Liver (tissue), 8 donors: ENCODE measurements at regions not wholly inside any gene's neighbourhood (a gene's known extent, or its start where the extent isn't known, plus 50 kb on each side); places are given as distances from the start of the nearest gene placed in this dataset.

ENCODE experiments used
- DNase-seq: peaks from one replicate; pipeline ENCODE4 v3.0.0-alpha.2; 2017; ENCODE audit warnings: low spot score
- H3K27ac ChIP-seq, 2 donors: one replicate each; pipeline ENCODE4 v1.7.0; 2013; ENCODE audit warnings: inconsistent platforms in 2 of 2, low read length in 2 of 2, control low read depth in 1 of 2, low read depth in 1 of 2, mild to moderate bottlenecking in 1 of 2
- H3K27me3 ChIP-seq, 4 donors: one replicate each; pipeline versions ENCODE4 v1.6.1 to v1.7.0; 2013; ENCODE audit warnings: low read length in 3 of 4, inconsistent platforms in 1 of 4, mild to moderate bottlenecking in 1 of 4, moderate library complexity in 1 of 4; ENCODE audit not compliant: control insufficient read depth in 4 of 4, insufficient read depth in 4 of 4
- H3K36me3 ChIP-seq, 4 donors: one replicate each; pipeline versions ENCODE4 v1.6.1 to v1.7.0; 2013; ENCODE audit warnings: low read length in 3 of 4, mild to moderate bottlenecking in 3 of 4, low read depth in 1 of 4, moderate library complexity in 1 of 4; ENCODE audit not compliant: control insufficient read depth in 4 of 4, insufficient read depth in 3 of 4
- H3K4me1 ChIP-seq, 4 donors: one replicate each; pipeline versions ENCODE4 v1.6.1 to v1.7.0; 2013; ENCODE audit warnings: low read length in 3 of 4, mild to moderate bottlenecking in 3 of 4, moderate library complexity in 1 of 4; ENCODE audit not compliant: control insufficient read depth in 4 of 4, insufficient read depth in 4 of 4
- H3K4me3 ChIP-seq, 3 donors: one replicate each; pipeline versions ENCODE4 v1.6.1 to v1.7.0; 2013; ENCODE audit warnings: low read length in 3 of 3, control low read depth in 1 of 3, low read depth in 1 of 3, mild to moderate bottlenecking in 1 of 3
- H3K9ac ChIP-seq, 2 donors: one replicate each; pipeline ENCODE4 v1.7.0; 2013; ENCODE audit warnings: low read length in 2 of 2, mild to moderate bottlenecking in 2 of 2, moderate library complexity in 2 of 2, control low read depth in 1 of 2, low read depth in 1 of 2
- H3K9me3 ChIP-seq, 4 donors: one replicate each; pipeline versions ENCODE4 v1.6.1 to v1.7.0; 2013; ENCODE audit warnings: low read length in 3 of 4; ENCODE audit not compliant: control insufficient read depth in 4 of 4
- ATF3 ChIP-seq: IDR thresholded peaks from 2 replicates; pipeline ENCODE4 v1.6.1; 2016; ENCODE audit warnings: antibody characterized with exemption
- CTCF ChIP-seq: fragments of 150-350 bp; IDR thresholded peaks from 2 replicates; pipeline ENCODE4 v1.5.1; 2017; ENCODE audit warnings: improper control_type of control experiment, low read depth, low read length; ENCODE audit not compliant: missing input control
- EGR1 ChIP-seq, 2 donors: IDR thresholded peaks; 2 replicates each; pipeline ENCODE4 v1.6.1; 2016 to 2018; ENCODE audit warnings: antibody characterized with exemption in 2 of 2, low read depth in 2 of 2
- FOXA1 ChIP-seq: IDR thresholded peaks from 2 replicates; pipeline ENCODE4 v1.6.1; 2016; ENCODE audit warnings: antibody characterized with exemption
- FOXA2 ChIP-seq: IDR thresholded peaks from 2 replicates; pipeline ENCODE4 v1.6.1; 2016; ENCODE audit warnings: antibody characterized with exemption
- GABPA ChIP-seq, 2 donors: IDR thresholded peaks in 1 of 2; conservative IDR thresholded peaks in 1 of 2; 2 replicates each; pipeline ENCODE4 v1.6.1; 2016; ENCODE audit warnings: antibody characterized with exemption in 2 of 2, mild to moderate bottlenecking in 1 of 2, moderate library complexity in 1 of 2
- HNF4A ChIP-seq, 2 donors: conservative IDR thresholded peaks; 2 replicates each; pipeline ENCODE4 v1.6.1; 2016; ENCODE audit warnings: antibody characterized with exemption in 2 of 2, mild to moderate bottlenecking in 2 of 2
- HNF4G ChIP-seq: IDR thresholded peaks from 2 replicates; pipeline ENCODE4 v1.6.1; 2016; ENCODE audit warnings: antibody characterized with exemption
- JUND ChIP-seq, 2 donors: IDR thresholded peaks; 2 replicates each; pipeline ENCODE4 v1.6.1; 2016; ENCODE audit warnings: antibody characterized with exemption in 2 of 2
- MAX ChIP-seq: IDR thresholded peaks from 2 replicates; pipeline ENCODE4 v1.6.1; 2016; ENCODE audit warnings: antibody characterized with exemption
- NR2F2 ChIP-seq: IDR thresholded peaks from 2 replicates; pipeline ENCODE4 v1.6.1; 2016; ENCODE audit warnings: antibody characterized with exemption
- RAD21 ChIP-seq, 2 donors: IDR thresholded peaks; 2 replicates each; pipeline ENCODE4 v1.6.1; 2016; ENCODE audit warnings: antibody characterized with exemption in 2 of 2, mild to moderate bottlenecking in 2 of 2
- REST ChIP-seq: IDR thresholded peaks from 2 replicates; pipeline ENCODE4 v1.6.1; 2016; ENCODE audit warnings: antibody characterized with exemption, mild to moderate bottlenecking
- RXRA ChIP-seq, 2 donors: IDR thresholded peaks; 2 replicates each; pipeline ENCODE4 v1.6.1; 2017 to 2018; ENCODE audit warnings: antibody characterized with exemption in 2 of 2, mild to moderate bottlenecking in 1 of 2
- SP1 ChIP-seq: IDR thresholded peaks from 2 replicates; pipeline ENCODE4 v1.6.1; 2018; ENCODE audit warnings: antibody characterized with exemption, mild to moderate bottlenecking
- TAF1 ChIP-seq: conservative IDR thresholded peaks from 2 replicates; pipeline ENCODE4 v1.6.1; 2016; ENCODE audit warnings: antibody characterized with exemption, mild to moderate bottlenecking
- YY1 ChIP-seq: IDR thresholded peaks from 2 replicates; pipeline ENCODE4 v1.6.1; 2016; ENCODE audit warnings: antibody characterized with exemption, mild to moderate bottlenecking
- WGBS: extraction: QIAGEN DNeasy Blood & Tissue Kit; methylation state at CpG from one replicate; pipeline ENCODE4 v1.1.7; 2013; 5-methylcytosine and 5-hydroxymethylcytosine counted together
- donor health status: healthy.
- donor health status: healthy.
- donor health status: healthy.
- donor health status: healthy.
- donor health status: healthy.

GRCh38 chr6:159493898-159494585, 199.0 kb downstream of the SOD2 start:
- WGBS, result 69% methylated on average over 5 of the region's 5 CpGs
- no peak overlapping the region for H3K9ac ChIP-seq
- H3K4me3 ChIP-seq, result no peak overlapping the region
- H3K36me3 ChIP-seq, result no peaks in the 10 kb centered on the region
- no peak for DNase-seq
- H3K27ac ChIP-seq, result no peak overlapping the region
- no peaks in the 10 kb centered on the region for H3K27me3 ChIP-seq
- no peaks in the 10 kb centered on the region for H3K9me3 ChIP-seq
- H3K4me1 ChIP-seq, result no peaks in the 10 kb centered on the region
- no peak for TF ChIP-seq REST
- TF ChIP-seq HNF4G, result no peak
- TF ChIP-seq FOXA2, result no peak
- no peak for TF ChIP-seq YY1
- TF ChIP-seq RAD21 (IDR thresholded peaks at IDR 0.05), result no peak
- TF ChIP-seq EGR1 (IDR thresholded peaks at IDR 0.05; ENCODE audit: low read depth in 2 of 2), result no peak
- TF ChIP-seq ATF3, result no peak
- no peak for TF ChIP-seq SP1
- TF ChIP-seq NR2F2, result no peak
- no peak for TF ChIP-seq MAX
- TF ChIP-seq RXRA (IDR thresholded peaks at IDR 0.05), result no peak
- TF ChIP-seq JUND (IDR thresholded peaks at IDR 0.05), result no peak
- no peak for TF ChIP-seq GABPA (IDR thresholded peaks at IDR 0.05 in 1 of 2, conservative IDR thresholded peaks at IDR 0.05 in 1 of 2)
- TF ChIP-seq HNF4A (conservative IDR thresholded peaks at IDR 0.05), result no peak
- TF ChIP-seq CTCF, result no peak
- TF ChIP-seq FOXA1, result no peak
- TF ChIP-seq TAF1, result no peak

GRCh38 chr6:159493231-159493897, 199.7 kb downstream of the SOD2 start:
- H3K36me3 ChIP-seq, result no peaks in the 10 kb centered on the region
- TF ChIP-seq MAX (no peak), HNF4A (conservative IDR thresholded peaks at IDR 0.05) (no peak), FOXA2 (no peak), EGR1 (IDR thresholded peaks at IDR 0.05; ENCODE audit: low read depth in 2 of 2) (no peak), YY1 (no peak), ATF3 (no peak), JUND (IDR thresholded peaks at IDR 0.05) (no peak), GABPA (IDR thresholded peaks at IDR 0.05 in 1 of 2, conservative IDR thresholded peaks at IDR 0.05 in 1 of 2) (no peak)
- H3K4me3 ChIP-seq, result no peak overlapping the region
- H3K9me3 ChIP-seq, result no peaks in the 10 kb centered on the region
- no peaks in the 10 kb centered on the region for H3K4me1 ChIP-seq
- DNase-seq, result no peak
- no peak overlapping the region for H3K9ac ChIP-seq
- no peak overlapping the region for H3K27ac ChIP-seq
- no peaks in the 10 kb centered on the region for H3K27me3 ChIP-seq
- 88% methylated on average over 15 of the region's 15 CpGs for WGBS
